HUES6 (cell line): ENCODE measurements at regions not wholly inside any gene's neighbourhood (a gene's known extent, or its start where the extent isn't known, plus 50 kb on each side); places are given as distances from the start of the nearest gene placed in this dataset.
A peak's percentile ranks its signal among the peaks of the same experiment; 100 is the strongest.

ENCODE experiments used
- H3K27ac ChIP-seq: 2 replicates; pipeline ENCODE4 v1.7.0; 2013; ENCODE audit warnings: low read depth, mild to moderate bottlenecking, low read length, inconsistent platforms
- H3K27me3 ChIP-seq: 2 replicates; pipeline ENCODE4 v1.6.1; 2013; ENCODE audit warnings: low read length; ENCODE audit not compliant: control insufficient read depth, insufficient read depth
- H3K36me3 ChIP-seq: 2 replicates; pipeline ENCODE4 v1.6.1; 2013; ENCODE audit warnings: low read length; ENCODE audit not compliant: control insufficient read depth, insufficient read depth
- H3K4me1 ChIP-seq: 2 replicates; pipeline ENCODE4 v1.6.1; 2013; ENCODE audit warnings: low read length; ENCODE audit not compliant: control insufficient read depth, insufficient read depth
- H3K4me3 ChIP-seq: 2 replicates; pipeline ENCODE4 v1.5.1; 2013; ENCODE audit warnings: low read depth, low read length
- H3K9ac ChIP-seq: one replicate; pipeline ENCODE4 v1.6.1; 2013; ENCODE audit warnings: mild to moderate bottlenecking, low read length
- H3K9me3 ChIP-seq: 2 replicates; pipeline ENCODE4 v1.6.1; 2013; ENCODE audit warnings: low read depth, low read length; ENCODE audit not compliant: control insufficient read depth, insufficient read depth

DNA sequence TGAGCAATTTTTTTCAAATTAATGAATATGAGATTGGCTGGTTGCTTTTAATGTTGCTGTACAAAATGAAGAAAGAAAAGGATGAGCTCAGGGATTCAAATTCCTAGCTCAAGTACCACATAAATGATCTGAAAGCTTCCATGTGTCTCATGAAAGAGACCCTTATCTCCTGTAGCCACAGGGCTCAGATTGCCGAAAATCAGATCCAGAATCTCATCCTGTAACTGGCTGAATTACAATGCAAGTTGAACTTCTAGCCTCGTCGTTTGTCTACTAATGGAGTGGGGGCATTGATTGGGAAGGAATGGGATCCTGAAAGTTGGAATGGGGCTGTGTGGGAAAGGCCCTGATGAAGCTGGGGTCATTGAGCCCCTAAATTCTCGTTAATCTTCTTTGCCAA lies 143.4 kb upstream of the ATP6AP2 start:
- no peaks in the 10 kb centered on the region for H3K36me3 ChIP-seq
- H3K9me3 ChIP-seq, result peaks cover 26% of the 10 kb centered on the region
- no peak overlapping the region for H3K9ac ChIP-seq

DNA sequence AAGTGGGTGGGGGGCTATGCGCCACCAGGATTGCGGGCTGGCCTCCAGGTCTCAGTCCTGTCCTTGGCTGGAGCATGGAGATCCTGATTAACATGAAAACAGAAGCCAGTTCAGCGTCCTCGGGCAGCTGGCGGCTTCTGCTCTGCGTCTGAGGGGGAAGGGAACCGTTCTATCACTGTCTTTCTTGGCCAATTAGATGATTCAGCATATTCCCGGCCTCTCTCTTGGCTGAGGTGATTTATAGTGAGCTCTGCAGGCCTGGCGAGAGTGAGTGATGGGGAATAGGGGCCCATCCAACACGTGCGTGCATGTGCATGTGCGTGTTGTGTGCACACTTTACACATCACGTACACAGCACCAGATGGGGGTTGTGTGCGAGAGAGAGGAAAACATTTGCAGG lies 145.8 kb upstream of the ATP6AP2 start:
- H3K27me3 ChIP-seq, result no peaks in the 10 kb centered on the region
- peaks cover 21% of the 10 kb centered on the region for H3K4me1 ChIP-seq
- H3K27ac ChIP-seq, result no peak overlapping the region
- H3K9ac ChIP-seq, result peak overlapping the region; percentile 32
- H3K9me3 ChIP-seq, result peaks cover 40% of the 10 kb centered on the region
- H3K36me3 ChIP-seq, result no peaks in the 10 kb centered on the region
- H3K4me3 ChIP-seq, result peak overlapping the region; percentile 23

More for the DNA sequence above, 143.4 kb upstream of the ATP6AP2 start:
- Histone ChIP-seq H3K27ac (no peak overlapping the region), H3K4me3 (no peak overlapping the region), H3K4me1 (peaks cover 21% of the 10 kb centered on the region), H3K27me3 (no peaks in the 10 kb centered on the region)

DNA sequence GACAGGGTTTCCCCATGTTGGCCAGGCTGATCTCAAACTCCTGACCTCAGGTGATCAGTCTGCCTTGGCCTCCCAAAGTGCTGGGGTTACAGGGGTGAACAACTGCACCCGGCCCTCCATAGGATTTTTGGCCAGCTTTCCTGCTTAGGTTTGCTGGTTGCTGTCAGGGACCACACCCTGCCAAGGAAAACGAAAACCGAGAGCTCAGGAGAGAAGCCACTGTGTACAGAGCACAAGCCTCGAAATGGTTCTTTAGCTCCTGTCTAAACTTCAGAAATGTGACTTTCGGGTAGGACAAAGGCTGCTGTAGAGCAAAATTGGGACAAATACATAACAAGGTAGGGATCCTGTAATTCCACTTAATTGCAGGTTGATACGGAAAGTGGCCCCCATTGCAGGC lies 146.3 kb upstream of the ATP6AP2 start:
- Histone ChIP-seq H3K9me3 (peaks cover 39% of the 10 kb centered on the region), H3K4me1 (peaks cover 17% of the 10 kb centered on the region), H3K27ac (no peak overlapping the region), H3K4me3 (peak overlapping the region; percentile 23; the same call in 1 of the 2 replicates), H3K36me3 (no peaks in the 10 kb centered on the region), H3K9ac (peak overlapping the region; percentile 32), H3K27me3 (no peaks in the 10 kb centered on the region)

DNA sequence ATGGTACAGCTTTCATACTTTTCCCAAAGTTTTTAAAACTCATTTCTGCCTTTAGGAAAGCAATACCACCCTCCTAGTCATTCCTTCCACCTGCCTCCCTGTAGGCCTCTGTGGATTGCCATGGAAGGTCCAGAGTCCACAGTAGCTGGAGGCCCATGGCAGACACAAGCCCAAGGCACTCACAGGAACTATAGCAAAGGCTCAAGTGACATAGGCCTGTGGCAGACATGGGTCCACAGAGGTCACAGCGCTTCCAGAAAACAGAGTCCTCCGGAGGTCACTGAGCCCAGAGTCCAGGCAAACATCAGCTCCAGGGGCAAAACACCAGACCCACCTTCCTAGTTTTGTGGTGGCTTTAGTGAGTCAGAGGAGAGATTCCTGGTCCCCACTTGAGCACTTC lies 147.6 kb upstream of the ATP6AP2 start:
- Histone ChIP-seq H3K36me3 (no peaks in the 10 kb centered on the region), H3K9me3 (peaks cover 49% of the 10 kb centered on the region), H3K4me1 (peaks cover 14% of the 10 kb centered on the region), H3K4me3 (no peak overlapping the region), H3K9ac (no peak overlapping the region), H3K27ac (no peak overlapping the region), H3K27me3 (no peaks in the 10 kb centered on the region)

DNA sequence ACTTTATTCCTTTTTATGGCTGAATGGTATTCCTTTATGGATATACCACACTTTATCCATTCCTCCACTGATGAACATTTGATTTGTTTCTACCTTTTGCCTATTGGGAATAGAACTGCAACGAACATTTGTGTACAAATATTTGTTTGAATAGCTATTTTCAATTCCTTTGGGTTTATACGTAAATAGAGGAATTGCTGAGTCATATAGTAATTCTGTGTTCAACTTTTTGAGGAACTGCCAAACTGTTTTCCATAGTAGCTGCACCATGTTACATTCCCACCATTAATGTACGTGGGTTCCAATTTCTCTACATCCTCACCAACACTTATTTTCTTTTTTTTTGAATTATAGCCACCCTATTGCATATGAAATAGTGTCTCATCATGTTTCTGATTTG lies 156.5 kb upstream of the ATP6AP2 start:
- Histone ChIP-seq H3K4me1 (peaks cover 6% of the 10 kb centered on the region; the same call in 1 of the 2 replicates), H3K36me3 (no peaks in the 10 kb centered on the region), H3K27ac (no peak overlapping the region), H3K4me3 (no peak overlapping the region), H3K27me3 (no peaks in the 10 kb centered on the region), H3K9me3 (peaks cover 51% of the 10 kb centered on the region), H3K9ac (no peak overlapping the region)

DNA sequence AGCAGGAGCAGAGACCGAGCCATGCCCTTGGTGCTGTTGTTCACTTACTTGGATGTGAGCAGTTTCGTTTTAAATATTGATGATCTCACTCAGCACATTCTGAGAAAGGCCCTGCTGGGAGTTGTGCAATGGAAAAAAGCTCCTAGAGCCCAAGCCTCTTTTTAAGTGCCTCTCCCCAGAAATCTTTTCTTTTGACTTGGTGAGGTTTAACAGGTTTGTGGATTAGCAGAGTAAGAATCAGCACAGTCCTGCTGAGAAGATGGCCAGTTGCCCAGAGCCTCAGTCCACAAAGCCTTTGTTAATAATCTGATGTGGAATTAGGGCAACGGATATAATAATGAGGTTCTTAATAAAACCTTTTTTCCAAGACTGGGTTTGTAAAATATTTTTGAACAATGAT lies 157.5 kb upstream of the ATP6AP2 start:
- no peaks in the 10 kb centered on the region for H3K27me3 ChIP-seq
- H3K4me1 ChIP-seq, result peaks cover 6% of the 10 kb centered on the region; the same call in 1 of the 2 replicates
- no peak overlapping the region for H3K4me3 ChIP-seq
- no peak overlapping the region for H3K27ac ChIP-seq
- no peaks in the 10 kb centered on the region for H3K36me3 ChIP-seq
- peaks cover 44% of the 10 kb centered on the region for H3K9me3 ChIP-seq
- H3K9ac ChIP-seq, result no peak overlapping the region

DNA sequence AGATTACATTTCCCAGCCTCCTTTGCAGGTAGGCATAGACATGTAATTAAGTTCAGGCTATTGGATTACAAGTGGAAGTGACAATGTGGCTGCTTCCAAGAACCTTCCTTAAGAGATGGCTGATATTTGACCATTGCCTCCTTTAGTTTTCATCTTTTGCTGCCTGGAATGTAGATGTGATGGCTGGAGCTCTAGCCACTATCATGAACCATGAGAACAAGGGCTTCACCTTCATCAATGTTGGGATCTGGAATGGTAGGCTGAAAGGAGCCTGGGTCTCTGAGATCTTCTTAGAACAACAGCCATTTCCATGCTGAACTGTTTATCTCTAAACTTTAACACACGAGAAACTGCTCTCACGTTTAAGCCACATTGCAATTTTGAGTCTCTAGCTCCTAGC lies 158.7 kb upstream of the ATP6AP2 start:
- H3K36me3 ChIP-seq, result no peaks in the 10 kb centered on the region
- peaks cover 6% of the 10 kb centered on the region; the same call in 1 of the 2 replicates for H3K4me1 ChIP-seq

DNA sequence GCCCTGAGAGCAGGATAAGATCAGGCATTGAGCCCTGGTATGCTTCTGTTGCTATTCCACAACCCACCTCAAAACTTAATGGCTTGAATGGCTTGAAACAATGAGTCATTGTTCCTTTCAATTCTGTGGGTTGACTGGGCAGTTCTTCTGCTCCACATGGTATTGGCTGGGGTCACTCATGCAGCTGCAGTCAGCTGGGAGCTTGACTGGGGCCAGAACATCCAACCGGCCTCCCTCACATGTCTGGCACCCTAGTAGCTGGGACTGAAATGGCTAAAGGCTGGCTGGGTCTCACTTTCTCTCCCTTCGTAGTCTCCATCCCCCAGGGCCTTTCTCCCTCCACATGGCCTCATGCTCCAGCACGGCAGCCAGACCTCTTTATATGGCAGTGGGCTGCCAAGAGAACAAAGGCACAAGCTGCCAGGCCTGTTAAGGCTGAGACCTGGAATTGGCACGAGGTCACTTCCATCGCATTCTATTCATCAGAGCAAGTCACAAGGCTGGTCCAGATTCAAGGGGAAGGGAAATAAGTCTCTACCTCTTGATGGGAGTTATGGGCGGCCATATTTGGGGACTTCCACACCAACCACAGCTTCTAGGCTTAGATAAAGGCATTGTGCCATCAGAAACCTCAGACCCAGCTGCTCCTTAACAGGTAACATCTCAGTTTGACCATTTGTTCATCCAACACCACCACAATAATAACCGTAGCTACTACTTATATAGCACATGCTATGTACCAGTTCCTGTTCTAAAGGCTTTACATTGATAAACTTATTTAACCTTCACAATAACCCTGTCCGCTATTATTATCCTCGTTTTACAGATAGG lies 159.7 kb upstream of the ATP6AP2 start:
- peaks cover 34% of the 10 kb centered on the region for H3K9me3 ChIP-seq
- H3K9ac ChIP-seq, result no peak overlapping the region
- H3K4me3 ChIP-seq, result no peak overlapping the region
- no peak overlapping the region for H3K27ac ChIP-seq
- no peaks in the 10 kb centered on the region for H3K27me3 ChIP-seq
- H3K36me3 ChIP-seq, result no peaks in the 10 kb centered on the region
- peaks cover 6% of the 10 kb centered on the region; the same call in 1 of the 2 replicates for H3K4me1 ChIP-seq

More for the DNA sequence above, 158.7 kb upstream of the ATP6AP2 start:
- Histone ChIP-seq H3K9ac (no peak overlapping the region), H3K27ac (no peak overlapping the region), H3K9me3 (peaks cover 37% of the 10 kb centered on the region), H3K4me3 (no peak overlapping the region), H3K27me3 (no peaks in the 10 kb centered on the region)

DNA sequence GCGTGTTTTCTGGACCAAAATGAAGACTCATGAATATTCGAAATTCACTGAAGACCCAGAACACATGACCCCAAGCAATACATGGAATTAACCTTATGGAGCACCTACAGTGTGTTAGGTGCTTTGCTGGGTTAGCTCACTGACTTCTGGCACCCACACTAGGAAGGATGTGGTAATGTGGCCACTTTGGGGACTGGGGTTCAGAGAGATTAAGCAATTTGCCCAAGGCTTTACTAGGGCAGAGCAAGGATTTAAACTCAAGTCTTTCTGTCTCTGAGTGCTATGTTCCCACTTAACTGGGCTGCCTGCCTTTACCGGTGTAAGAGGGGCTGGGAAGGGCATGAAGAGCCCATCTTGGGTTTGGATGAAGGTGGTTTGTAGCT lies 162.0 kb upstream of the ATP6AP2 start:
- no peak overlapping the region for H3K27ac ChIP-seq
- H3K9ac ChIP-seq, result no peak overlapping the region
- peaks cover 17% of the 10 kb centered on the region for H3K4me1 ChIP-seq
- no peaks in the 10 kb centered on the region for H3K27me3 ChIP-seq
- no peak overlapping the region for H3K4me3 ChIP-seq
- no peaks in the 10 kb centered on the region for H3K36me3 ChIP-seq
- H3K9me3 ChIP-seq, result peaks cover 12% of the 10 kb centered on the region; the same call in 1 of the 2 replicates

DNA sequence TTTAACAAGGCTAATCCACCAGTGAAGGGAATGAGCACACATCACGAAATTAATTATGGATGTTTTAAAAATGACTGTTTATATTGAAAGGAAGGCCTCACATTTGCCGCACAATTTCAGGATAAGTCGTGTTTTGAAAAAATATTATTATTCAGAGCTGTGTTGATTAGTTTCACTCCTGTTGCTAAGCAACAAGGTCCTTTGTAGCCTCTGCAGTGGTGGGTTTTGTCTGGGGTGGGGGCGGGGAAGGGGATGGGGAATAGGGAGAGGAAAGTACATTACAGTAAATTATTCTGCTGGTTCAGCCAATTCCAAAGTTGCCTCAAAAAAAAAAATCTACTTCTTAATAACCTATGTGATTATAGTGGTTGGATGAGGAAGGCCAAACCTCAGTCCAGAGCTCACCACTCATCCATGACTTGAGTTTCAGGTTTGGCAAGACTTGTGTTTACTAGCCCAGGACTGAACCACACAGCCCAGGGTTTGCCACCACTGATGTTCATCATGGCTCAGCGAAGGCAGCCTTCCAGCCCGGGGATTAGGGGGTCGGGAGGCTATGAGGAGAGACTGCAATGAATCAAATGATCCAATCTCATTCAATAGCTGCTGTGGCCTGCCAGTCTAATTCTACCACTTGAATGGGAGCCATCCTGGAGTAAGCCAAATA lies 162.5 kb upstream of the ATP6AP2 start:
- Histone ChIP-seq H3K27ac (no peak overlapping the region), H3K4me1 (peaks cover 22% of the 10 kb centered on the region), H3K9ac (no peak overlapping the region), H3K9me3 (peaks cover 12% of the 10 kb centered on the region; the same call in 1 of the 2 replicates), H3K4me3 (no peak overlapping the region), H3K27me3 (no peaks in the 10 kb centered on the region), H3K36me3 (no peaks in the 10 kb centered on the region)

DNA sequence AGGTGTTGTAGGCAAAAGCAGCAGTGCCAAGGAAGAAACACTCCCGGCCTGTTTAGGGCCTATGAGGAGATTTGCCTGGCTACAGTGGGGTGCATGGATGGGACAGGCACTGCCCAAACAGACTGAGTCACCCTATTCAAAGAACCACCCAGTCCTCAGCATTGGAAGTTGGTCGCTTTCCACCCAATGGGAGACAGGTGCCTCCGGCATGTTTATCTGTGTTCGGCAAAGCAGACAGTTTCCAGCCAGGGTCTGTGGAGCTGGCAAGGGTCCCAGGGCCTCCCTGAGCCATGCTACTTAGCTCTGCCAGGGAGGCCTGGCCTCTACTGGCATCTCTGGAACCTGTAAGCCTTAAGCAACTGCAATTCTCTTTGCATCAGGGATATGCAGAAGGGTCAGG lies 165.1 kb upstream of the ATP6AP2 start:
- Histone ChIP-seq H3K9ac (no peak overlapping the region), H3K27ac (no peak overlapping the region), H3K27me3 (no peaks in the 10 kb centered on the region), H3K4me3 (no peak overlapping the region), H3K9me3 (no peaks in the 10 kb centered on the region; the same call in 1 of the 2 replicates), H3K4me1 (peaks cover 24% of the 10 kb centered on the region), H3K36me3 (no peaks in the 10 kb centered on the region)
